Neural crest cell (in vitro differentiated cells): ENCODE measurements at regions not wholly inside any gene's neighbourhood (a gene's known extent, or its start where the extent isn't known, plus 50 kb on each side); places are given as distances from the start of the nearest gene placed in this dataset.

Experiments
- DNase-seq: peaks from one replicate; pipeline ENCODE4 v3.0.0; 2021; ENCODE audit warnings: low read depth, mixed read lengths, low spot score
- H3K27ac Mint-ChIP-seq: one replicate; pipeline ENCODE4 v1.8.0; 2021; ENCODE audit warnings: mild to moderate bottlenecking, mixed read lengths; ENCODE audit not compliant: unreplicated experiment
- H3K27me3 Mint-ChIP-seq: 2 replicates; pipeline ENCODE4 v1.8.0; 2021; ENCODE audit warnings: low read depth, mild to moderate bottlenecking, mixed read lengths
- H3K36me3 Mint-ChIP-seq: 2 replicates; pipeline ENCODE4 v1.8.0; 2021; ENCODE audit warnings: low read depth, mild to moderate bottlenecking, mixed read lengths
- H3K4me1 Mint-ChIP-seq: 2 replicates; pipeline ENCODE4 v1.8.0; 2021; ENCODE audit warnings: mixed read lengths
- H3K4me3 Mint-ChIP-seq: one replicate; pipeline ENCODE4 v1.8.0; 2021; ENCODE audit warnings: mild to moderate bottlenecking, mixed read lengths
- H3K9me3 Mint-ChIP-seq: 2 replicates; pipeline ENCODE4 v1.8.0; 2021; ENCODE audit warnings: mixed read lengths
- TF ChIP-seq, protein P1 (sequence below): fragments of 200-600 bp; sonication (generic); conservative IDR thresholded peaks from 2 replicates; pipeline ENCODE4 v1.5.0; 2021; ENCODE audit warnings: antibody characterized with exemption, mild to moderate bottlenecking

GRCh38 chr15:88748651-88749050 is 54.6 kb upstream of the ACAN start:
- Mint-ChIP-seq H3K4me3 (no peak overlapping the region), H3K36me3 (no peaks in the 10 kb centered on the region), H3K27me3 (peaks cover 34% of the 10 kb centered on the region), H3K27ac (no peak overlapping the region), H3K9me3 (peaks cover 4% of the 10 kb centered on the region), H3K4me1 (no peaks in the 10 kb centered on the region)
- DNase-seq: no peak
- TF ChIP-seq, protein P1, sequence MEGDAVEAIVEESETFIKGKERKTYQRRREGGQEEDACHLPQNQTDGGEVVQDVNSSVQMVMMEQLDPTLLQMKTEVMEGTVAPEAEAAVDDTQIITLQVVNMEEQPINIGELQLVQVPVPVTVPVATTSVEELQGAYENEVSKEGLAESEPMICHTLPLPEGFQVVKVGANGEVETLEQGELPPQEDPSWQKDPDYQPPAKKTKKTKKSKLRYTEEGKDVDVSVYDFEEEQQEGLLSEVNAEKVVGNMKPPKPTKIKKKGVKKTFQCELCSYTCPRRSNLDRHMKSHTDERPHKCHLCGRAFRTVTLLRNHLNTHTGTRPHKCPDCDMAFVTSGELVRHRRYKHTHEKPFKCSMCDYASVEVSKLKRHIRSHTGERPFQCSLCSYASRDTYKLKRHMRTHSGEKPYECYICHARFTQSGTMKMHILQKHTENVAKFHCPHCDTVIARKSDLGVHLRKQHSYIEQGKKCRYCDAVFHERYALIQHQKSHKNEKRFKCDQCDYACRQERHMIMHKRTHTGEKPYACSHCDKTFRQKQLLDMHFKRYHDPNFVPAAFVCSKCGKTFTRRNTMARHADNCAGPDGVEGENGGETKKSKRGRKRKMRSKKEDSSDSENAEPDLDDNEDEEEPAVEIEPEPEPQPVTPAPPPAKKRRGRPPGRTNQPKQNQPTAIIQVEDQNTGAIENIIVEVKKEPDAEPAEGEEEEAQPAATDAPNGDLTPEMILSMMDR: no peak

- H3K27ac Mint-ChIP-seq: no peak overlapping the region
- H3K9me3 Mint-ChIP-seq: peaks cover 4% of the 10 kb centered on the region
- H3K4me3 Mint-ChIP-seq: no peak overlapping the region
- peaks cover 30% of the 10 kb centered on the region for H3K27me3 Mint-ChIP-seq
- DNase-seq: no peak
- H3K36me3 Mint-ChIP-seq: no peaks in the 10 kb centered on the region
- no peaks in the 10 kb centered on the region for H3K4me1 Mint-ChIP-seq
- TF ChIP-seq, protein P1: no peak
Observed at GRCh38 chr15:88749699-88750098, 53.5 kb upstream of the ACAN start.

DNA sequence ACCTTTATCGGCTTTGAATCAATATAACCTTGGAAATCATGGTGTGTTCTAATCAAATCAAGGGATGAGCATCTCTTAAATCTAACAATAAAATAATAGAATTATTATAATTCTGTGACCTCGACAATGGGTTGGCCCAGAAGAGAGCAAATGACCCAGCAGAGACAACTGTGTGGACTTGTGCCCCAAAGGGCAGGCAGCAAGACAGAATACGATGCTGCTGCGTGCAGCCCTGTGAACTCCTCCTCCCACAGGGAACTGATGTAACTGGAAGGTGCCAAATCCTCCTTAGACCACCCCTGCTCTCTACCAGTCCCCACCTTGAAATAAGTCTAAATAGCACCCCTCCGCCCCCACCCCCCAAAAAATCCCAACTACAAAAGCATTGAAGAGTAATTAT is 50.7 kb upstream of the ACAN start:
- H3K4me3 Mint-ChIP-seq: no peak overlapping the region
- no peaks in the 10 kb centered on the region for H3K4me1 Mint-ChIP-seq
- no peaks in the 10 kb centered on the region for H3K36me3 Mint-ChIP-seq
- peaks cover 17% of the 10 kb centered on the region for H3K27me3 Mint-ChIP-seq
- H3K27ac Mint-ChIP-seq: no peak overlapping the region
- no peak for DNase-seq
- TF ChIP-seq, protein P1: no peak
- H3K9me3 Mint-ChIP-seq: peaks cover 4% of the 10 kb centered on the region

DNA sequence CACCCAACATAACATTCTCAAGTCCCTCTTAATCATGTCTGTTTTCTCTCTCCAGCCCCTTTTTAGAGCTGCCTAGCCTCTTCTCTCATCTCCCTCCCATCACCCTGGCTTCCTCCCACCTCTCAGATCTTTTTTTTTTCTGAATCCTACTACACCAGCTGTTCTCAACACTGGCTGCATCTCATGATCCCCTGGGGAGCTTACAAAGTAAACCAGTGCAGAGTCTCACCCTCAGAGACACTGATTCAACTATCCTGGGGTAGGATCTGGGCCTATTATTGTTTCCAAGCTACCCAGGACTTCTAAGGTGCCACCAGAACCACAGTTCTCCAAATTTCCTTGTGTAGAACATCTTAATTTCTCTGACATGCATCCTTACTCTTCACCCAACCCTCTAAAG is 50.3 kb upstream of the ACAN start:
- H3K4me1 Mint-ChIP-seq: no peaks in the 10 kb centered on the region
- DNase-seq: no peak
- H3K4me3 Mint-ChIP-seq: no peak overlapping the region
- peaks cover 4% of the 10 kb centered on the region for H3K9me3 Mint-ChIP-seq
- TF ChIP-seq, protein P1: no peak
- H3K27ac Mint-ChIP-seq: no peak overlapping the region
- H3K36me3 Mint-ChIP-seq: no peaks in the 10 kb centered on the region
- peaks cover 17% of the 10 kb centered on the region for H3K27me3 Mint-ChIP-seq
